HG02970 (cell line): ENCODE measurements at regions not wholly inside any gene's neighbourhood (a gene's known extent, or its start where the extent isn't known, plus 50 kb on each side); places are given as distances from the start of the nearest gene placed in this dataset.
"Not testable (repeated sequence)": the region's sequence is repeated elsewhere in the genome, so short reads cannot be mapped to it uniquely, and the experiment has no call there.

Source experiments
- ATAC-seq: cut with Tn5 transposase; IDR thresholded peaks from one replicate; pipeline ENCODE4 v1.9.1; 2021; ENCODE audit warnings: mild to moderate bottlenecking, moderate library complexity, moderate number of reproducible peaks; ENCODE audit not compliant: unreplicated experiment, low FRiP score

DNA sequence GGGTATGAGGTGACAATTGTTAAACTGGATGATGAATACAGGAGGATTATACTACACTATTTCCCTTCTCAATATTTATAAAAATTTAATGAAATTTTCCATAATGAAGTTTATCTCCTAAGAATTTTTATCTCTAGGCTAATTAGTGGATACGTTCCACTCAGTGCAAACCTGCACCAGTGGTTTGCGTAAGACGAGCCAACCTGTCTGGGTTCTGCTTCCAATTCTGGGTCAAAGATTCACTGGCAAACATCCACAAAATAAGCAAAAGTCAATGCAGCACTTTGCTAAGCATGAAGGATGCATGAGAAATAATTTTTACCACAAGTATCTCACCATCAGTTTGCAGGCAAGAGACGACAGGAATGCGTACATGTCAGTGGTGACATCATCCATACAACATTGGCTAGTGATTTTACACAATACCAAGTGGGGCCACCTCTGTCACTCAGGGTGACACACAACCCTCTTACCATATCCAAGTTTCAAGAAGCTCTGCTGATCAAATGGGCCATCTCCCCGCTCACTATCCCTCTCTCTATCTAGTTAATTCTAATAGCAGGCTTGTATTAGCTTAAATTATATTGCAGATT, 51.7 kb downstream of the FAM50B start:
- no peak for ATAC-seq

DNA sequence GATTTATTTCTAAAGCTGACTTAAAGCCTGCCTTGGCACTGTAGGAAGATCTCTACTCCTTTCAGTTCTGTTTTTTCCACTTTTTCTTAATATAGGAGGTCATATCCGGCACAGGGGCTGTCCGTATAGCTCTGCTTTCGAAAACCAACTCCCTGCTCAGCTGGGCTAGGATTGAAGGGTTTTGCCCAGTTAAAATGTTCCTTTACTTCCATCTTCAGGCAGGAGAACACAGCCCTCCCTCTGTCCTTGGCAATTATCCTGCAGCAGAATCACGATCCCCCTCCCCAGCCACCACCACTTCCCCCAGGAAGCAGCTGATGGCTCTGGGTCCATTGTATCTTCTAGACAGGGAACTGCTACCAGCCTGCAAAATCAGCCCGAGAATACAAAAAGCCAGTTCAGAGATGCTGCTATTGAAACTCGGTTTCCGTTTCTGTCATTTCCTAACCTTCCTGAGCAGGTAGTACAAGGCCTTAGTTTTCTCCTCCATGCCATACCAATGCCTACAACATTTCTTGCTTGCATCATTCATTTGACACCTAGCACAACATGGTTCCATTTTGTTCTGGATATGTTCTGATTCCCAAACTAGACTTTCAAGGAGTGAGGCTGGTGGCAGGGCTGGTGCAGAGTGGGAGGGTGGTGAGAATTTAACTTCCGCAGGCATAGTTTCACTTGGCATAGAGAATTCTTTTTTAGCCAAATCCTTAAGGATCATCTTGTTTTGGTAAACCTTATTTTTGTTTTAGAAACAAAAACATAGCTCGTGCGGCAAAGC, 53.9 kb downstream of the FAM50B start:
- ATAC-seq: no peak

DNA sequence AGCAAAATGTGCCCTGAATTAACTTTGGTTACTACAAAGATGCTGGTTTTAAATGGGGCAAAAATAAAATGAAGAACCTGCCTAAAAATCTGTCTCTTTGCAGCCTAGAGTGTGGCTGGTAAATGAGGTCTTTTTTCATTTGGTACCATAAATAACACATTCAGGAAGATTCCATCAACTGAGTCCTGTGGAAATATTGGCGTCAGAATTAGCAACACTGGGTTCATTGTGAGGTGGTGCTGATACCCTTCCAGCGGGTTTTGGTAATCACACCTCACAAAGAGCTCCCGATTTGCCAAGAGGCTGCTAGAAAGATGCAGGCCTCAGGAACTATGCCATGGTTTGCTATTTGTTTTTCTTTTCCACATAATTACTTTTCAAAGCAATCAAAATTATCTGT, 55.3 kb downstream of the FAM50B start:
- ATAC-seq: no peak

DNA sequence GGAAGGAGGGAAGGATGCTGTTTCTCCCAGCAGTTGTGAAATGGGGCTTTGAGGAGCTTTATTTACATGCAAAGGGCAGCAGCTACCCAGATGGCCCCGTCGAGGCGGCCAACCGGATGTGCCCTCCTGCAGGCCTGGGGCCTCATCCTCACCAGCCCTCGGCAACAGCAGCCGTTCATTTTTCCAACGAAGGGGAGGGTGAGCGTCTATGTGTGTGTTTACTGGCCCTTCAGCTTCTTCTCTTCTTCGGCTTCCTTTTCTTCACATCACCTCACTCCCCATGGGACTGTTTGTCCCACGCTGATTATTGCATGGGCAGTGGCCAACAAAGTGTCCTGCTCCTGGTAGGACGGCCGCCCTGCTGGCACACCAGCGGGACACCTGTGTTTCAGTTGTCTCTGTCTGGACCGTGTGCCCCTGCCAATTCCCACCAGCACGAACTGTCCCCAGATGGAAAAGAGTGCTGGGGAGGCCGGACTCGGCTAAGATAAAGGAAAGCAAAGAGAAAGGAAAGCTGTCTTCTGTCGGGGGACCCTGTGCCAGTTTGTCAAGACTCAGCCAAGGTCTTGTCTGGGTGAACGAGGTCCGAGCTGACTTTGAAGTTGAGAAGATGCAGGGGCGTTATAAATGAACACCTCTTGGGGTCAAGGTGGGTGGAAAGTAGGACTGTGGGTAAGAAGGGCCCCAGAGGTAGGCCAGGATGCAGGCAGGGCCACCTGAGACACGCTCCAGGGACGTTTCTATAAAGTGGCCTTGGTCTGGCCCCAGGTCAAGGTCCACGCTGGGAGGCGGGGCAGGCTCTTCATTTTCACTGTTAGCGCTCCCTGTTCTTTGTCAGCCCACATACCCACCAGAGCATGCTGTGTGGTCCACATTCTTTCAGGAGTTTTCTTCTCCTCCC, 57.0 kb downstream of the FAM50B start:
- ATAC-seq: no peak

- no peak for ATAC-seq
These were observed 57.6 kb downstream of the FAM50B start for GRCh38 chr6:3906846-3907151.

- no peak for ATAC-seq
These were observed 59.0 kb downstream of the FAM50B start for GRCh38 chr6:3908223-3908622.

DNA sequence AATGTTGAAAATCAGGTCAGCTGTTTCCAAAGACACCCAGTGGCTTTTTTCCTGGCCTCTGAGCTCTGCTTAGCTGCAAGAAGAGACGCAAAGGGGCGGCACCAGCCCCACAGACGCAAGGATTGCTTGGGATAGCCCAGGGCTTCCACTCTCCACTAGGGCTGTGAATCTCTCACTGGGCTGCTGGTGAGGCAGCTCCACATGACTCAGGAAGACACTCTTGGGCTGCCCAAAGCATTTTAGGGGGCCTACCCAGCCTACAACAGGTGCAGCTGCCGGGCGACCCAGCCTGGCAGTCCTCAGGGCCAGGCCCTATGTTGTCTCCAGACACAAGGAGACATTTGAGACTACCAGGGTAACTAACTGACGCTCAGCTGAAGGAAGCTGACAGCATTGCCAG, 59.8 kb downstream of the FAM50B start:
- ATAC-seq: no peak

GRCh38 chr6:3910106-3910663, 61.0 kb downstream of the FAM50B start:
- no peak for ATAC-seq

GRCh38 chr6:3911130-3911529, 62.0 kb downstream of the FAM50B start:
- no peak for ATAC-seq

GRCh38 chr6:3911614-3912336, 62.6 kb downstream of the FAM50B start:
- no peak for ATAC-seq

- no peak for ATAC-seq
These were observed 63.3 kb downstream of the FAM50B start for GRCh38 chr6:3912361-3913076.

- ATAC-seq: no peak
These were observed 64.1 kb downstream of the FAM50B start for GRCh38 chr6:3913077-3913957.

- no peak for ATAC-seq
These were observed 64.8 kb downstream of the FAM50B start for GRCh38 chr6:3913958-3914337.

DNA sequence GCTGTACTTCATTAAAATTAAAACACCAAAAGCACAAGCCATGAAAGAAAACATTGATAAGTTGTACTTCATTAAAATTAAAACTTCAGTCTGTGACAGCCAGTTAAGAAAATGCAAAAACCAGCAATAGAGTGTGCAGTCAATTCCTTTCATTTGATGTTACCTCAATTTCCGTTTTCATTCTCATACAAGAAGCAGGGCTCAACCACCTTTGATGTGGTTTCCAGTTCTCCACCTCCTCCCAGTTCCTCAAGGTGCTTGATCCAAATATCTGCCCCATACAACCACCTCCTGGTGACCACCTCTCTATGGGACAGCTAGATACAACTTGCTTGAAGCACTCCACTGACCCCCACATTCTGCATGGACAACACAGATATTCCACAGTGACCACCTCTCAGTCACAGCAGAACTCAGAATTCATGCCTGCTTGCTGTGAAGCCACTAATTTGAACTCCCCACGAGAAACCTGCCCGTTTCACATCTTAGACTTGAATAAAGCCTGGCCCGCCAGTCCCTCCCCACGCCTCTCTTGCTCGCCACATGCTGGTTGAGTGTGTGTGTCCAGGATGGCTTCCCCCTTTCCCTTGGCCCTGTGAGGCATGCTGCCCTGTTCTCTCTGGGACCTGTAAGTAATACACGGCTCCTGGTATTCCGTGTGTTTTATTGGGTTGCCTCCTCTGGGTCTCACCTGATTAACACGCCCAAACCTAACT, 66.1 kb downstream of the FAM50B start:
- ATAC-seq: no peak

DNA sequence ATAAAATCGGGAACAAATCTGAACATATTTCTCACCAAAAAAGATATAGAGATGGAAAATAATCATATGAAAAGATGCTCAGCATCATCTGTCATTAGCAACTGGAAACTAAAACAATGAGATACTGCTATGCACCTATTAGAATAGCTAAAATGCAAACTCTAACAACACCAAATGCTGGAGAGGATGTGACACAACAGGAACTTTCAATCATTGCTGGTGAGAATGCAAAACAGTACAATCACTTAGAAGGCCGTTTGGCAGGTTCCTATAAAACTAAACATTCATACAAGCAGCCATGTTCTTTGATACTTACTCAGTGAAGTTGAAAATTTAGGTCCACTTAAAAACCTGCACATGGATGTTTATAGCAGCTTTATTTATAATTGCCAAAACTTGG, 67.0 kb downstream of the FAM50B start:
- no peak for ATAC-seq

- ATAC-seq: not testable (repeated sequence)
These were observed 67.6 kb downstream of the FAM50B start for GRCh38 chr6:3916749-3917148.

DNA sequence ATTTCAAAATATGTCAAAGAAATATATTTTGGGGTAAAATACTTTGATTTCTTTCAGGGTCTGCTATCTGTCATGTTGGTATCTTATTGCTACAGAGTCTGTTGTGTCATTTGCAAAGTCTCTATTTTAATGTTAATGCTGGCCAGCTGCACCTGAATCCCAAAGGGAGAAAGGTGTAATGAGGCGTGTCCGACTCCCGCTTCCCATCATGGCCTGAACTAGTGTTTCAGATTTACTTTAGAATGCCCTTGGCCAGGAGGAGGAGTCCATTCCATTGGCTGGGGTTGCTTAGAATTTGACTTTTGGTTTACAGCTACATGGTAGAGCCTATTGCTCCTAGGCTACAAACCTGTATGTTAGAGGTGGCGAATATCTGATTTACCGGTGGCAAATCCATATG, 69.3 kb downstream of the FAM50B start:
- no peak for ATAC-seq

DNA sequence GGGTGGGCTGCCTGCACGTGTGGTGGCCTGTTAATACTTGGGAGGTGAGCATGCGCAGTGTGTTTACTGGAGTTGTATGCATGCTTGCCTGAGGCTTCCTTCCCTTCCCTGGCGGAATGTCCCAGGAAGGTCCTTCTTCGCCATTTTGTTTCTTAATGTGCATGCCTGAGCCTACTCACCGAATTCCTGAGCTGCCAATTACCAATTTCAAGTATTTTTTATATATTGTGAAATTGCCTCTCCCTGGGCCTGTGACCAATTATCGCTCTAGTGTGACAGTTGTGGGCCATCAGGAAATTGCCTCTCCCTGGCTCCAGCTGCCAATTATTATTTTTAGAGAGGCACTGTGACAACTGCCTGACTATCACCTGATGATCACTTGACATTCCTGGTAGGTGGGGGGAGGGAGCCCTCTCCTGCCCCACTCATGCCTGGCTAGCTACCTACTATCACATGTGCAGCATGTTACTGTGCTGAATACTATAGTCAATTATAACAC, 70.0 kb downstream of the FAM50B start:
- no peak for ATAC-seq
